B cell (primary cell): ENCODE measurements at regions not wholly inside any gene's neighbourhood (a gene's known extent, or its start where the extent isn't known, plus 50 kb on each side); places are given as distances from the start of the nearest gene placed in this dataset.
"Not testable (repeated sequence)": the region's sequence is repeated elsewhere in the genome, so short reads cannot be mapped to it uniquely, and the experiment has no call there.

Experiments used
- ATAC-seq: fragments of 200-7000 bp; cut with Tn5 transposase; one replicate; pipeline ENCODE4 v1.10.0; 2021; ENCODE audit warnings: low read depth, mild to moderate bottlenecking, moderate number of reproducible peaks, moderate library complexity
- CTCF ChIA-PET: fragments of 350-600 bp; sonication (Branson Sonifier 250); formaldehyde crosslinking; loops from one replicate; lab custom pipeline; 2021; ENCODE audit warnings: antibody characterized with exemption, inconsistent platforms; lab: Charles Lee
- POLR2A ChIA-PET: fragments of 350-600 bp; sonication (Branson Sonifier 250); formaldehyde crosslinking; loops from one replicate; lab custom pipeline; 2021; ENCODE audit warnings: antibody characterized with exemption; lab: Charles Lee
- DNase-seq: peaks from one replicate; pipeline ENCODE4 v3.0.0; 2013
- H2AFZ ChIP-seq: 2 replicates; pipeline ENCODE4 v1.6.1; 2012; ENCODE audit warnings: mild to moderate bottlenecking, low read depth, low read length; ENCODE audit not compliant: insufficient read depth, poor library complexity, severe bottlenecking
- H3K27ac ChIP-seq, 2 donors: 1 replicate in 1 of 2; 2 replicates in 1 of 2; pipeline ENCODE4 v1.5.1; 2012 to 2013; ENCODE audit warnings: low read length in 2 of 2, mild to moderate bottlenecking in 2 of 2, moderate library complexity in 1 of 2
- H3K27me3 ChIP-seq, 4 experiments: fragments of 200-600 bp in 1 of 4; sonication (generic) in 1 of 4; replicated peaks in 1 of 4; 1 replicate in 2 of 4; 2 replicates in 2 of 4; pipeline versions ENCODE4 v1.6.1 to v1.7.0; 2013 to 2016; ENCODE audit warnings: low read length in 3 of 4, mild to moderate bottlenecking in 2 of 4, mixed read lengths in 1 of 4, moderate library complexity in 1 of 4; ENCODE audit not compliant: insufficient read depth in 4 of 4, control insufficient read depth in 3 of 4; ENCODE audit errors: control extremely low read depth in 1 of 4
- H3K36me3 ChIP-seq, 2 experiments: replicated peaks in 1 of 2; 1 replicate in 1 of 2; 2 replicates in 1 of 2; pipeline versions ENCODE4 v1.6.1 to v1.7.1; 2013; ENCODE audit warnings: low read length in 1 of 2; ENCODE audit not compliant: insufficient read depth in 2 of 2, control insufficient read depth in 1 of 2; ENCODE audit errors: control extremely low read depth in 1 of 2, extremely low read depth in 1 of 2
- H3K4me1 ChIP-seq, 2 donors: fragments of 200-600 bp in 1 of 2; sonication (generic) in 1 of 2; 1 replicate in 1 of 2; 2 replicates in 1 of 2; pipeline versions ENCODE4 v1.5.1 to v1.6.1; 2013 to 2017; ENCODE audit warnings: low read length in 2 of 2; ENCODE audit not compliant: control insufficient read depth in 2 of 2, insufficient read depth in 2 of 2
- H3K4me2 ChIP-seq: replicated peaks from 2 replicates; pipeline ENCODE3; 2012; ENCODE audit warnings: mild to moderate bottlenecking, low read depth, low read length; ENCODE audit not compliant: poor library complexity, severe bottlenecking
- H3K4me3 ChIP-seq, 5 experiments: fragments of 200-600 bp in 1 of 5; sonication (generic) in 1 of 5; 1 replicate in 3 of 5; 2 replicates in 2 of 5; pipeline versions ENCODE4 v1.5.1 to v1.7.0; 2011 to 2016; ENCODE audit warnings: low read length in 4 of 5, mild to moderate bottlenecking in 4 of 5, low read depth in 2 of 5, control low read depth in 1 of 5, moderate library complexity in 1 of 5; ENCODE audit not compliant: insufficient read depth in 1 of 5; ENCODE audit errors: control extremely low read depth in 1 of 5, extremely low read depth in 1 of 5
- H3K79me2 ChIP-seq: fragments of 200-600 bp; sonication (generic); one replicate; pipeline ENCODE4 v1.6.0; 2016; ENCODE audit warnings: low read length; ENCODE audit not compliant: control insufficient read depth, insufficient read depth
- H3K9ac ChIP-seq: fragments of 200-600 bp; sonication (generic); 2 replicates; pipeline ENCODE4 v1.6.1; 2017; ENCODE audit warnings: mild to moderate bottlenecking, low read length, moderate library complexity
- H3K9me3 ChIP-seq, 3 donors: one replicate each; pipeline versions ENCODE4 v1.6.1 to v1.7.1; 2013; ENCODE audit warnings: low read length in 2 of 3; ENCODE audit not compliant: control insufficient read depth in 2 of 3, insufficient read depth in 1 of 3; ENCODE audit errors: control extremely low read depth in 1 of 3
- H4K20me1 ChIP-seq: 2 replicates; pipeline ENCODE4 v1.6.0; 2012; ENCODE audit warnings: mild to moderate bottlenecking, low read length; ENCODE audit not compliant: insufficient read depth, control insufficient read depth, poor library complexity, severe bottlenecking
- H3K27ac Mint-ChIP-seq: one replicate; pipeline ENCODE4 v1.8.0; 2021; ENCODE audit warnings: mixed read lengths
- H3K27me3 Mint-ChIP-seq: one replicate; pipeline ENCODE4 v1.8.0; 2021; ENCODE audit warnings: mixed read lengths
- H3K4me1 Mint-ChIP-seq: one replicate; pipeline ENCODE4 v1.8.0; 2021; ENCODE audit warnings: mixed read lengths
- H3K4me3 Mint-ChIP-seq: one replicate; pipeline ENCODE4 v1.8.0; 2021; ENCODE audit warnings: mixed read lengths
- H3K9me3 Mint-ChIP-seq: one replicate; pipeline ENCODE4 v1.8.0; 2022; ENCODE audit warnings: mixed read lengths; ENCODE audit not compliant: insufficient read depth
- EZH2 ChIP-seq: IDR thresholded peaks from 2 replicates; pipeline ENCODE4 v1.6.1; 2012; ENCODE audit warnings: borderline replicate concordance, low read depth, mild to moderate bottlenecking, moderate library complexity, low read length; ENCODE audit not compliant: insufficient read depth, poor library complexity, severe bottlenecking
- WGBS: methylation state at CpG from one replicate; pipeline ENCODE4 v1.1.5; 2013; ENCODE audit warnings: missing lambda C conversion rate; ENCODE audit not compliant: insufficient coverage; 5-methylcytosine and 5-hydroxymethylcytosine counted together
- intact Hi-C: fragments of 100-400 bp; cut with micrococcal nuclease; formaldehyde crosslinking; loops from one replicate; pipeline ENCODE4 v1.10.0; 2022
- TF ChIP-seq, protein P1 (sequence below): fragments of 200-600 bp; IDR thresholded peaks from one replicate; pipeline ENCODE4 v1.8.0; 2022; ENCODE audit warnings: antibody characterized with exemption, mild to moderate bottlenecking

DNA sequence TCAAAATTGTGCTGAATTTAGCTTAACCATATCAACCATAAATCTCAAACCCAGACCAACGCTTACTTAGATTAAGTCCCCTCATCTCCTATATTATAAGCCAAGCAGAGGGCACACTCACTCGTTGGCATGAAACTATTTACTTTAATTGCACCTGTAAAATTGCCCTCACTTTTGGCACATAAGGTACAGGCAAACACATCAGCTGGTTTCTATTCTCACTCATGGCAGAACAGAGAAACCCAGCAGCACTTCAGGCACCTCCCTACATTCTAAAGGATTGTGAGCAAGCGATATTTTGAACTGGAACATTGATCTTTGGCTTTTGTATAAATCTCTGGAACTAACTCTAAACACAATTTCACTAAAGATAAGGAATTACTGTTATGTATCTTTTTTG, 845.6 kb upstream of the CDH6 start:
- H3K4me1 ChIP-seq, result no peaks in the 10 kb centered on the region
- H3K9ac ChIP-seq, result no peak overlapping the region
- WGBS, result 88% methylated on average over 2 of the region's 3 CpGs
- no peaks in the 10 kb centered on the region for H4K20me1 ChIP-seq
- H3K27me3 Mint-ChIP-seq, result no peaks in the 10 kb centered on the region
- no peaks in the 10 kb centered on the region for H3K79me2 ChIP-seq
- intact Hi-C loops, result no loop called here
- no peak overlapping the region for H2AFZ ChIP-seq
- no peak for TF ChIP-seq EZH2
- TF ChIP-seq, protein P1, sequence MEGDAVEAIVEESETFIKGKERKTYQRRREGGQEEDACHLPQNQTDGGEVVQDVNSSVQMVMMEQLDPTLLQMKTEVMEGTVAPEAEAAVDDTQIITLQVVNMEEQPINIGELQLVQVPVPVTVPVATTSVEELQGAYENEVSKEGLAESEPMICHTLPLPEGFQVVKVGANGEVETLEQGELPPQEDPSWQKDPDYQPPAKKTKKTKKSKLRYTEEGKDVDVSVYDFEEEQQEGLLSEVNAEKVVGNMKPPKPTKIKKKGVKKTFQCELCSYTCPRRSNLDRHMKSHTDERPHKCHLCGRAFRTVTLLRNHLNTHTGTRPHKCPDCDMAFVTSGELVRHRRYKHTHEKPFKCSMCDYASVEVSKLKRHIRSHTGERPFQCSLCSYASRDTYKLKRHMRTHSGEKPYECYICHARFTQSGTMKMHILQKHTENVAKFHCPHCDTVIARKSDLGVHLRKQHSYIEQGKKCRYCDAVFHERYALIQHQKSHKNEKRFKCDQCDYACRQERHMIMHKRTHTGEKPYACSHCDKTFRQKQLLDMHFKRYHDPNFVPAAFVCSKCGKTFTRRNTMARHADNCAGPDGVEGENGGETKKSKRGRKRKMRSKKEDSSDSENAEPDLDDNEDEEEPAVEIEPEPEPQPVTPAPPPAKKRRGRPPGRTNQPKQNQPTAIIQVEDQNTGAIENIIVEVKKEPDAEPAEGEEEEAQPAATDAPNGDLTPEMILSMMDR, result no peak
- POLR2A ChIA-PET, result no interaction called here
- H3K9me3 Mint-ChIP-seq, result peaks cover 3% of the 10 kb centered on the region
- CTCF ChIA-PET, result no interaction called here
- H3K4me3 ChIP-seq, result no peak overlapping the region
- H3K27me3 ChIP-seq, result no peaks in the 10 kb centered on the region
- no peaks in the 10 kb centered on the region for H3K36me3 ChIP-seq
- DNase-seq, result no peak
- H3K4me1 Mint-ChIP-seq, result no peaks in the 10 kb centered on the region
- no peak overlapping the region for H3K27ac Mint-ChIP-seq
- peaks cover 0 to 5% (median 2%) of the 10 kb centered on the region in 3 donors for H3K9me3 ChIP-seq
- no peak for ATAC-seq
- no peak overlapping the region for H3K27ac ChIP-seq
- no peak overlapping the region for H3K4me3 Mint-ChIP-seq
- H3K4me2 ChIP-seq, result no peak overlapping the region

DNA sequence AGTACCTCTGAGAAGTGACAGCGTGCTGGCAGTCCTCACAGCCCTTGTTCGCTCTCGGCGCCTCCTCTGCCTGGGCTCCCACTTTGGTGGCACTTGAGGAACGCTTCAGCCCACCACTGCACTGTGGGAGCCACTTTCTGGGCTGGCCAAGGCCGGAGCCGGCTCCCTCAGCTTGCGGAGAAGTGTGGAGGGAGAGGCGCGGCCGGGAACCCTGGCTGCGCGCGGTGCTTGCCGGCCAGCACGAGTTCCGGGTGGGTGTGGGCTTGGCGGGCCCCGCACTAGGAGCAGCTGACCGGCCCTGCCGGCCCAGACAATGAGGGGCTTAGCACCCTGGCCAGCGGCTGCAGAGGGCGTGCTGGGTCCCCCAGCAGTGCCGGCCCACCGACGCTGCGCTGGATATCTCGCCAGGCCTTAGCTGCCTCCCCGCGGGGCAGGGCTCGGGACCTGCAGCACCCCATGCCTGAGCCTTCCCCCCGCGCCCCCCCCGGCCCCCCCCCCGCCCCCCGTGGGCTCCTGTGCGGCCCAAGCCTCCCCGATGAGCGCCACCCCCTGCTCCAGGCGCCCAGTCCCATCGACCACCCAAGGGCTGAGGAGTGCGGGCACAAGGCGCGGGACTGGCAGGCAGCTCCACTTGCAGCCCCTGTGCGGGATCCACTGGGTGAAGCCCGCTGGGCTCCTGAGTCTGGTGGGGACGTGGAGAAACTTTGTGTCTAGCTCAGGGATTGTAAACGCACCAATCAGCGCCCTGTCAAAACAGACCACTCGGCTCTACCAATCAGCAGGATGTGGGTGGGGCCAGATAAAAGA, 847.7 kb upstream of the CDH6 start:
- H3K27ac ChIP-seq, POLR2A ChIA-PET, H3K4me1 Mint-ChIP-seq, ATAC-seq, H3K27ac Mint-ChIP-seq, H4K20me1 ChIP-seq, H3K27me3 ChIP-seq, H3K4me3 Mint-ChIP-seq, H3K4me2 ChIP-seq, H3K27me3 Mint-ChIP-seq, H3K9me3 Mint-ChIP-seq, H3K79me2 ChIP-seq, CTCF ChIA-PET, H3K4me3 ChIP-seq, intact Hi-C loops, H3K36me3 ChIP-seq, H3K4me1 ChIP-seq, H2AFZ ChIP-seq, DNase-seq, H3K9me3 ChIP-seq, H3K9ac ChIP-seq: not testable (repeated sequence)
- WGBS, result 91% methylated on average over 43 of the region's 50 CpGs
